ENCODE measurements at regions not wholly inside any gene's neighbourhood (a gene's known extent, or its start where the extent isn't known, plus 50 kb on each side); places are given as distances from the start of the nearest gene placed in this dataset.

DNA sequence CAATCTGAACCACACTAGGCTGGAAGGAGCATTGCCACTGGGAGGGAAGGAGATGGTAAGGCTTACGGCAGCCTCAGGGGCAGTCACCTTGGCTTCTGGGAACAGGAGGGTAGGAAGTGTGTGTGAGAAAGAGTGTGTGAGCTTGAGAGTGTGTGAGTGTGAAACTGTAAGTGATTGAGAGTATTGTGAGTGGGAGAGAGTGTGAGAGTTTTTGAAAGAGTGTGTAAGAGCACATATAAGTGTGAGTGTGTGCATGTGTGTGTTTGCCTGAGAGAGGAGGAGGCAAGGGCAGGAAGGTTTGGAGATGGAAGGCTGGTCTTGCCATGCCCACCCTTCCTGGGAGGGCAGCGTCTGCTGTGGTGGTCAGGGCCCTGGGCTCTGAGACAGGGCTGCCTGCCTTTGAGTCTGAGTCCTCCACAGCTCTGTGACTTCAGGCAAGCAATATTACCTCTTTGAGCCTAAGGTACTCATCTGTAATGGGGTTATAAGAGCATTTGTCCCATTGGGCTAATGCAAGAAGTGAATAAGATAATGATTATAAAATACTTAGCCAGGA lies 51.9 kb upstream of the BOD1 start:
- ChIA-PET POLR2A (ENCODE audit: unreplicated experiment) (no interaction called here), CTCF (no interaction called here)
- no TSS peak for BruUV-seq (replicated peaks)

More for the DNA sequence above, 51.9 kb upstream of the BOD1 start:
- Histone ChIP-seq H3K23ac (ENCODE audit: low read depth, low read length) (no peak overlapping the region), H4K8ac (ENCODE audit: low read depth in 2 of 2, low read length in 2 of 2) (no peak overlapping the region), H3K56ac (ENCODE audit: extremely low read depth, insufficient read depth, low read length) (no peak overlapping the region), H2BK5ac (ENCODE audit: low read depth, low read length, poor library complexity, severe bottlenecking) (no peak overlapping the region), H3K9me3 (ENCODE audit: control insufficient read depth, insufficient read depth, low read length) (0 out of 2 replicates have a peak, but pooled peaks cover 4% of the 10 kb centered on the region), H4K5ac (ENCODE audit: low read depth, low read length) (no peak overlapping the region), H3K27me3 (ENCODE audit: control insufficient read depth, insufficient read depth, low read length) (peaks cover 19% of the 10 kb centered on the region), H3K27ac (ENCODE audit: insufficient read depth, low read length) (no peak overlapping the region), H3K79me1 (ENCODE audit: low read depth in 1 of 2, low read length in 2 of 2) (no peaks in the 10 kb centered on the region), H3K9ac (ENCODE audit: low read depth, low read length) (no peak overlapping the region), H3K18ac (ENCODE audit: low read depth, low read length) (no peak overlapping the region), H3K14ac (replicated peaks; ENCODE audit: low read depth, low read length) (no peak overlapping the region), H4K20me1 (ENCODE audit: insufficient read depth, low read length) (no peaks in the 10 kb centered on the region), H3K36me3 (ENCODE audit: control insufficient read depth, insufficient read depth, low read length) (no peaks in the 10 kb centered on the region), H2AK9ac (replicated peaks; ENCODE audit: low read depth, low read length, poor library complexity) (no peak overlapping the region), H3K9me1 (ENCODE audit: insufficient read depth, low read length) (no peaks in the 10 kb centered on the region), H3K4ac (ENCODE audit: low read depth, low read length) (no peak overlapping the region), H4K91ac (ENCODE audit: insufficient read depth, low read depth, low read length) (no peak overlapping the region), H3K4me3 (ENCODE audit: insufficient read depth, low read depth, low read length) (no peak overlapping the region), H2BK120ac (ENCODE audit: low read depth, low read length) (no peak overlapping the region), H3K4me1 (ENCODE audit: control insufficient read depth, insufficient read depth, low read length) (no peaks in the 10 kb centered on the region), H2AK5ac (ENCODE audit: low read depth, low read length) (no peak overlapping the region), H2BK15ac (ENCODE audit: low read depth, low read length) (no peak overlapping the region), H3K4me2 (ENCODE audit: low read depth, low read length) (no peak overlapping the region), H2BK20ac (ENCODE audit: low read depth, low read length) (no peak overlapping the region), H2AFZ (replicated peaks; ENCODE audit: low read length, poor library complexity) (no peak overlapping the region)
- DNase-seq = no peak
- ATAC-seq (ENCODE audit: low read depth) = no peak
- WGBS, 2 experiments (ENCODE audit: extremely low coverage in 2 of 2, insufficient read length in 1 of 2) = 72% methylated on average over 2 of the region's 2 CpGs; no CpG with 5 or more reads in 1 of the 2 experiments
- in situ Hi-C loops (cut with MboI; ENCODE audit: low sequenced_read_pairs) = no loop called here
- intact Hi-C loops (cut with micrococcal nuclease) = no loop called here
- TF ChIP-seq, protein P1, sequence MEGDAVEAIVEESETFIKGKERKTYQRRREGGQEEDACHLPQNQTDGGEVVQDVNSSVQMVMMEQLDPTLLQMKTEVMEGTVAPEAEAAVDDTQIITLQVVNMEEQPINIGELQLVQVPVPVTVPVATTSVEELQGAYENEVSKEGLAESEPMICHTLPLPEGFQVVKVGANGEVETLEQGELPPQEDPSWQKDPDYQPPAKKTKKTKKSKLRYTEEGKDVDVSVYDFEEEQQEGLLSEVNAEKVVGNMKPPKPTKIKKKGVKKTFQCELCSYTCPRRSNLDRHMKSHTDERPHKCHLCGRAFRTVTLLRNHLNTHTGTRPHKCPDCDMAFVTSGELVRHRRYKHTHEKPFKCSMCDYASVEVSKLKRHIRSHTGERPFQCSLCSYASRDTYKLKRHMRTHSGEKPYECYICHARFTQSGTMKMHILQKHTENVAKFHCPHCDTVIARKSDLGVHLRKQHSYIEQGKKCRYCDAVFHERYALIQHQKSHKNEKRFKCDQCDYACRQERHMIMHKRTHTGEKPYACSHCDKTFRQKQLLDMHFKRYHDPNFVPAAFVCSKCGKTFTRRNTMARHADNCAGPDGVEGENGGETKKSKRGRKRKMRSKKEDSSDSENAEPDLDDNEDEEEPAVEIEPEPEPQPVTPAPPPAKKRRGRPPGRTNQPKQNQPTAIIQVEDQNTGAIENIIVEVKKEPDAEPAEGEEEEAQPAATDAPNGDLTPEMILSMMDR (conservative IDR thresholded peaks at IDR 0.05; ENCODE audit: low read depth, low read length) = no peak
- TF ChIP-seq, protein P2, sequence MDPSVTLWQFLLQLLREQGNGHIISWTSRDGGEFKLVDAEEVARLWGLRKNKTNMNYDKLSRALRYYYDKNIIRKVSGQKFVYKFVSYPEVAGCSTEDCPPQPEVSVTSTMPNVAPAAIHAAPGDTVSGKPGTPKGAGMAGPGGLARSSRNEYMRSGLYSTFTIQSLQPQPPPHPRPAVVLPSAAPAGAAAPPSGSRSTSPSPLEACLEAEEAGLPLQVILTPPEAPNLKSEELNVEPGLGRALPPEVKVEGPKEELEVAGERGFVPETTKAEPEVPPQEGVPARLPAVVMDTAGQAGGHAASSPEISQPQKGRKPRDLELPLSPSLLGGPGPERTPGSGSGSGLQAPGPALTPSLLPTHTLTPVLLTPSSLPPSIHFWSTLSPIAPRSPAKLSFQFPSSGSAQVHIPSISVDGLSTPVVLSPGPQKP (IDR thresholded peaks at IDR 0.05; ENCODE audit: borderline replicate concordance, low read depth, low read length) = no peak
- TF ChIP-seq FOS (IDR thresholded peaks at IDR 0.05; ENCODE audit: low read depth, low read length) (no peak), MXI1 (IDR thresholded peaks at IDR 0.05; ENCODE audit: borderline replicate concordance, low read depth, low read length) (no peak), CHD1 (IDR thresholded peaks at IDR 0.05; ENCODE audit: low read depth, low read length) (no peak), BHLHE40 (IDR thresholded peaks at IDR 0.05; ENCODE audit: low read depth, low read length) (no peak), SMC3 (IDR thresholded peaks at IDR 0.05; ENCODE audit: low read depth, low read length) (no peak), RCOR1 (IDR thresholded peaks at IDR 0.05; ENCODE audit: insufficient replicate concordance, low read length) (no peak), RFX5 (IDR thresholded peaks at IDR 0.05; ENCODE audit: low read depth, low read length) (no peak), CEBPB (IDR thresholded peaks at IDR 0.05; ENCODE audit: low read depth, low read length) (no peak), NFE2L2 (IDR thresholded peaks at IDR 0.05; ENCODE audit: low read depth, low read length) (no peak), MAFK (IDR thresholded peaks at IDR 0.05; ENCODE audit: low read depth, low read length) (no peak)
- TF ChIP-seq, protein P3, sequence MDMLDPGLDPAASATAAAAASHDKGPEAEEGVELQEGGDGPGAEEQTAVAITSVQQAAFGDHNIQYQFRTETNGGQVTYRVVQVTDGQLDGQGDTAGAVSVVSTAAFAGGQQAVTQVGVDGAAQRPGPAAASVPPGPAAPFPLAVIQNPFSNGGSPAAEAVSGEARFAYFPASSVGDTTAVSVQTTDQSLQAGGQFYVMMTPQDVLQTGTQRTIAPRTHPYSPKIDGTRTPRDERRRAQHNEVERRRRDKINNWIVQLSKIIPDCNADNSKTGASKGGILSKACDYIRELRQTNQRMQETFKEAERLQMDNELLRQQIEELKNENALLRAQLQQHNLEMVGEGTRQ (IDR thresholded peaks at IDR 0.05; ENCODE audit: low read depth, low read length) = no peak
- dilution Hi-C loops (cut with HindIII; ENCODE audit: low sequenced_read_pairs, unreplicated experiment) = no loop called here
